Activated naive CD8-positive, alpha-beta T cell treated with anti-CD3 and anti-CD28 coated beads, Interleukin-2, amount 50 U/mL, for 24 hours (primary cell): ENCODE measurements at regions not wholly inside any gene's neighbourhood (a gene's known extent, or its start where the extent isn't known, plus 50 kb on each side); places are given as distances from the start of the nearest gene placed in this dataset.
"Not testable (repeated sequence)": the region's sequence is repeated elsewhere in the genome, so short reads cannot be mapped to it uniquely, and the experiment has no call there.

ENCODE experiments used
- ATAC-seq: fragments of 150-1000 bp; cut with Tn5 transposase; one replicate; pipeline ENCODE4 v1.10.0; 2021
- DNase-seq: peaks from one replicate; pipeline ENCODE4 v3.0.0; 2021
- H3K27ac Mint-ChIP-seq: one replicate; pipeline ENCODE4 v1.8.0; 2021; ENCODE audit warnings: mild to moderate bottlenecking, mixed read lengths
- H3K27me3 Mint-ChIP-seq: one replicate; pipeline ENCODE4 v1.8.0; 2021; ENCODE audit warnings: mixed read lengths
- H3K36me3 Mint-ChIP-seq: one replicate; pipeline ENCODE4 v1.8.0; 2021; ENCODE audit warnings: low read depth, mixed read lengths
- H3K4me1 Mint-ChIP-seq: one replicate; pipeline ENCODE4 v1.8.0; 2021; ENCODE audit warnings: mixed read lengths
- H3K4me3 Mint-ChIP-seq: one replicate; pipeline ENCODE4 v1.8.0; 2021; ENCODE audit warnings: mild to moderate bottlenecking, moderate library complexity, mixed read lengths
- H3K9me3 Mint-ChIP-seq: one replicate; pipeline ENCODE4 v1.8.0; 2021; ENCODE audit warnings: mixed read lengths

GRCh38 chr16:80091453-80091852 is 449.3 kb upstream of the DYNLRB2 start:
- DNase-seq, H3K27ac Mint-ChIP-seq, H3K4me1 Mint-ChIP-seq, H3K4me3 Mint-ChIP-seq, ATAC-seq, H3K9me3 Mint-ChIP-seq, H3K27me3 Mint-ChIP-seq, H3K36me3 Mint-ChIP-seq: not testable (repeated sequence)

GRCh38 chr16:80085606-80086005 is 455.2 kb upstream of the DYNLRB2 start:
- no peaks in the 10 kb centered on the region for H3K36me3 Mint-ChIP-seq
- H3K9me3 Mint-ChIP-seq = no peaks in the 10 kb centered on the region
- H3K4me1 Mint-ChIP-seq = no peaks in the 10 kb centered on the region
- ATAC-seq (no peak), DNase-seq (no peak)
- peaks cover 2% of the 10 kb centered on the region for H3K27me3 Mint-ChIP-seq
- H3K4me3 Mint-ChIP-seq = no peak overlapping the region
- no peak overlapping the region for H3K27ac Mint-ChIP-seq

DNA sequence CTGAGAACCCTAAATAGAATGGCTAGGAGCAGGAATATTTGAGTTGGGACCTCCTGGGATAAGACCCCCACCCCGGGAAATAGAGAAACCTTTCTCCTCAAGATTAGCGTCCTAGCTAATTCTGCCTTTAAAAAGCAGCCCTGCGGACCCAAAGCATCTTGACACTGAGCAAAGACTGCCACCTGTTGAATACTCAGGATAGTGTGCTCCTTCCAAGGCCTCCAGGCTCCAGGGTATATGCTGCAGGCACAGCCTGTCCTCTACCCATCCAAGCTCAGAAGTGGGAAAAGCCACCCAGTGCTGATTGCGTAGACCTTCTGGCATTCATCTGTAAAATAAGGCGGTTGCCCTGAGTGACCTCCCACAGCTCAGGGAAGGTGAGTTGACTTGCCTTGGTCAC is 456.2 kb upstream of the DYNLRB2 start:
- Mint-ChIP-seq H3K4me1 (no peaks in the 10 kb centered on the region), H3K27me3 (peaks cover 2% of the 10 kb centered on the region), H3K27ac (no peak overlapping the region), H3K36me3 (no peaks in the 10 kb centered on the region), H3K9me3 (no peaks in the 10 kb centered on the region), H3K4me3 (no peak overlapping the region)
- no peak for DNase-seq
- ATAC-seq = no peak

- H3K4me1 Mint-ChIP-seq = no peaks in the 10 kb centered on the region
- no peak for ATAC-seq
- no peaks in the 10 kb centered on the region for H3K36me3 Mint-ChIP-seq
- peaks cover 2% of the 10 kb centered on the region for H3K27me3 Mint-ChIP-seq
- H3K27ac Mint-ChIP-seq = no peak overlapping the region
- H3K9me3 Mint-ChIP-seq = no peaks in the 10 kb centered on the region
- DNase-seq = no peak
- H3K4me3 Mint-ChIP-seq = no peak overlapping the region
Measured at GRCh38 chr16:80084163-80084562, 456.6 kb upstream of the DYNLRB2 start.

DNA sequence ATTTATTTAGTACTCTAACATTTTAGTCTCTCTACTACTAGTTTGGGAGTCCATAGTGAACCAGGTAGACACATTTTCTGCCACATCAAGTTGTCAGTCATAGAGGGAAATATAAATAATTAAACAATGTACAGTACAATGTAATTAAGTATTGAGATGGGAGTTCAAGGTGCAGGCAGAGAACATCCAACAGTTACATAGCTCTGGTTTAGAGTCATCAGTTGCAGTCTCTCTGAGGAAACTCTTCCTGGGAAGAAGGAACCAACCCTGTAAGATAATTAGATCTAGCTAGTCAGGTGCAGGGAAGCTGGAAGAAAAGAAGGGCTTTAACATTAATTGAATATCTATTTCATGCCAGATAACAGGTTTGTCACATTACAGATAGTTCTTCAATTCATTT is 457.9 kb upstream of the DYNLRB2 start:
- Mint-ChIP-seq H3K27me3 (peaks cover 2% of the 10 kb centered on the region), H3K4me3 (no peak overlapping the region), H3K36me3 (no peaks in the 10 kb centered on the region), H3K4me1 (no peaks in the 10 kb centered on the region), H3K27ac (no peak overlapping the region), H3K9me3 (no peaks in the 10 kb centered on the region)
- DNase-seq (no peak), ATAC-seq (no peak)

- H3K27me3 Mint-ChIP-seq = peaks cover 2% of the 10 kb centered on the region
- no peaks in the 10 kb centered on the region for H3K9me3 Mint-ChIP-seq
- no peak for DNase-seq
- H3K4me1 Mint-ChIP-seq = no peaks in the 10 kb centered on the region
- H3K27ac Mint-ChIP-seq = no peak overlapping the region
- H3K36me3 Mint-ChIP-seq = no peaks in the 10 kb centered on the region
- no peak for ATAC-seq
- no peak overlapping the region for H3K4me3 Mint-ChIP-seq
Measured at GRCh38 chr16:80081846-80082245, 458.9 kb upstream of the DYNLRB2 start.

DNA sequence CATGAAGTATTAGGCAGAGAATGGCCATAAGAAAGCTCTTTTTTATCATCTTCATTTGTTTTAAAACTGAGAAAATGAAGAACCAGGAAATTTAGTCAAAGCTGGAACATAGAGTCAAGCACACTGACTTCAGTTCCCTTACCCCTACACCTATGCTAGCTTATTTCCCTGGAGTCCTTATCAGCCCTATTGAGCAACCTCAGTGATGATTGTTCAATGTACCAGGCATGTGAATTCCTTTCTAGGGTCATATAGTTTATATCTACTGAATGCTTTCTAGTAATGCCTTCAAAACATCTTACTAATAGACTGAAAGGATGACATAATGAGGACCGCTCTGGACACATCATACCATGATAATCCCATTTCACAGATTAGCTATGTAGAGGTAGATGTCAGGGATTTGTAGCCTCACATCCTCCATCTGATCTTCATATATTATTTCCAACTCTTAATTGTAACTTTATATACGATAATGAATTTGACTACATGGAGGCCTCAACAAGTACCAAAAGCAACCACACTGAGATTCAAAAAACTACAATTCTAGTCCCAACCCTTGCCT is 460.4 kb upstream of the DYNLRB2 start:
- H3K27me3 Mint-ChIP-seq = peaks cover 2% of the 10 kb centered on the region
- H3K27ac Mint-ChIP-seq = no peak overlapping the region
- H3K4me3 Mint-ChIP-seq = no peak overlapping the region
- no peaks in the 10 kb centered on the region for H3K36me3 Mint-ChIP-seq
- ATAC-seq (no peak), DNase-seq (no peak)
- H3K9me3 Mint-ChIP-seq = no peaks in the 10 kb centered on the region
- no peaks in the 10 kb centered on the region for H3K4me1 Mint-ChIP-seq

DNA sequence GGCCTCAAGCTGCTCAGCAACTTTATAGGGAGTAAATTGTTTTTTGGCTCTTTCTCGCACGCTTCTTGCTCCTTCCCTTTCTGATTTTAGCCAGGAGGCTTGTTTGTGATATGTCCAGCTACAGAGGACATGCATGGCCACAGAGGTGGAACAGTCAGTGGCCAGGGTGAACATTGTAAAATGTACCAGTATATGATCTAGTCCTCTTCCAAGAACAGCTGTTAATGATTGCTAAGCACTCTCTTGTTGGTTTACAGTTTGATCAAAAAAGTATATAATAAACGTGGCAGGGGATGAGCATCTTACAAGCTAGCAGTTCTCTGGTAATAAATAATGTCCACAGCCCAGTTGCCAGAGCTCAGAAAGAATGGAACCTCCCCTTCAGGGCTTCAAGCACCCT is 461.7 kb upstream of the DYNLRB2 start:
- H3K27ac Mint-ChIP-seq = no peak overlapping the region
- DNase-seq (no peak), ATAC-seq (no peak)
- no peaks in the 10 kb centered on the region for H3K36me3 Mint-ChIP-seq
- no peaks in the 10 kb centered on the region for H3K4me1 Mint-ChIP-seq
- H3K9me3 Mint-ChIP-seq = no peaks in the 10 kb centered on the region
- H3K27me3 Mint-ChIP-seq = peaks cover 2% of the 10 kb centered on the region
- H3K4me3 Mint-ChIP-seq = no peak overlapping the region

GRCh38 chr16:80077696-80078095 is 463.1 kb upstream of the DYNLRB2 start:
- no peak overlapping the region for H3K4me3 Mint-ChIP-seq
- no peaks in the 10 kb centered on the region for H3K27me3 Mint-ChIP-seq

GRCh38 chr16:80074329-80074728 is 466.5 kb upstream of the DYNLRB2 start:
- H3K4me3 Mint-ChIP-seq = no peak overlapping the region
- no peaks in the 10 kb centered on the region for H3K36me3 Mint-ChIP-seq
- DNase-seq (no peak), ATAC-seq (no peak)
- no peaks in the 10 kb centered on the region for H3K4me1 Mint-ChIP-seq
- no peaks in the 10 kb centered on the region for H3K9me3 Mint-ChIP-seq
- H3K27ac Mint-ChIP-seq = no peak overlapping the region
- H3K27me3 Mint-ChIP-seq = no peaks in the 10 kb centered on the region

More at GRCh38 chr16:80077696-80078095, 463.1 kb upstream of the DYNLRB2 start:
- no peaks in the 10 kb centered on the region for H3K4me1 Mint-ChIP-seq
- no peaks in the 10 kb centered on the region for H3K36me3 Mint-ChIP-seq
- ATAC-seq (no peak), DNase-seq (no peak)
- no peak overlapping the region for H3K27ac Mint-ChIP-seq
- H3K9me3 Mint-ChIP-seq = no peaks in the 10 kb centered on the region

GRCh38 chr16:80071964-80072456 is 468.8 kb upstream of the DYNLRB2 start:
- no peak for DNase-seq
- ATAC-seq = no peak
- H3K4me1 Mint-ChIP-seq = no peaks in the 10 kb centered on the region
- H3K27me3 Mint-ChIP-seq = no peaks in the 10 kb centered on the region
- no peaks in the 10 kb centered on the region for H3K9me3 Mint-ChIP-seq
- no peaks in the 10 kb centered on the region for H3K36me3 Mint-ChIP-seq
- no peak overlapping the region for H3K27ac Mint-ChIP-seq
- no peak overlapping the region for H3K4me3 Mint-ChIP-seq

DNA sequence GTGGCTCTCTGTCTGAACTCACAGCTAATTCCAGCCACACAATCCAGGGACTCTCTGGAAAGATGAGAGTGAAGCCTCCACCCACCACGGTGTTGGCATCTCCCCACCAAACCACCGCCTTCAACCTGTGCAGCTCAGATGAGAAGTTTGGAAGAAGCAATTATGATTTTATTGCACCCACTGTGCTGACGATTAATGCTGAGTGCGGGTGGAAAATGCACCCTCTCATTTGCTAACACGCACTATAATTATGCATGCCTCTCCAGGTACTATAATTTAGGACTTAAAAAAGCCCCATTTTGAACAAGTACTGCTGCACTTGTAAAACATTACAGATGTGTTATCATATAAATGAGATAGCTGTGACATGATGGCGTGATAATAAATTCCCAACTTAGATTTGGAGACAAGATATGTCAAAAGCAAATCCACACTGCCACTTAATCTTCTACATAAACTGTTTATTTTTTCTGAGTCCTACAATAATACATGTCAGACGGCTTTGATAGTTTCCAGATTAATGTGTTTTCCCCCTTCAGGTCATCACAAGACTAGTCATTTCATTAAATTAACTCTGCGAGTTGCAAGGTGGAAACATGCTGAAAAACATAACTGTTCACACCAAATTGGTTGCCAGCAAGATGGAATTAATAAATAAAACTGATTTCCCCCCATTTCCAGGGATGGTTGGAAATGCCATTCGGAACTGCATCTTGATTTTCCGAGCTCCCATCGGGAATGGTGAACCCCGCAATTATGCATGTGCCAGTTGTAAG is 466.5 kb upstream of the MAF start:
- ATAC-seq = no peak
- H3K36me3 Mint-ChIP-seq = no peaks in the 10 kb centered on the region
- H3K4me1 Mint-ChIP-seq = no peaks in the 10 kb centered on the region
- H3K27me3 Mint-ChIP-seq = no peaks in the 10 kb centered on the region
- H3K27ac Mint-ChIP-seq = no peak overlapping the region
- DNase-seq = no peak
- H3K4me3 Mint-ChIP-seq = no peak overlapping the region
- no peaks in the 10 kb centered on the region for H3K9me3 Mint-ChIP-seq

- no peak overlapping the region for H3K4me3 Mint-ChIP-seq
- DNase-seq (no peak), ATAC-seq (no peak)
- H3K9me3 Mint-ChIP-seq = no peaks in the 10 kb centered on the region
- no peaks in the 10 kb centered on the region for H3K4me1 Mint-ChIP-seq
- no peak overlapping the region for H3K27ac Mint-ChIP-seq
- peaks cover 2% of the 10 kb centered on the region for H3K27me3 Mint-ChIP-seq
- no peaks in the 10 kb centered on the region for H3K36me3 Mint-ChIP-seq
Measured at GRCh38 chr16:80065541-80065940, 465.0 kb upstream of the MAF start.

DNA sequence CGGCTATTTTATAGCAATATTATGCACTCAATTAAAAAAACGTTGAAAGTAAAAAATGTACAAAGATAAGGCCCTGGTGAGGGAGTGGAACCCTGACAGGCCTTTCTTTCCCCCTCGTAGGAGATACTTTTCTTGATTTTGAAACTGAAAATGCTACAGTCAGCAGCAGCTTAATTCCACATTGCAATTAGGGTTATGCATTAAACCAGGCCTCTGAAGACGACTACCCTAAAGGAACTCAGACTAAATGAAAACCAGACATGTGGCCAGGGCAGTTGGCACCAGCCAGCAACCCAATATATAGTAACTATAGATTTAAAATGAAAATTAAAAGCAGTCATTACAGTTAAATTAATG is 463.2 kb upstream of the MAF start:
- H3K4me1 Mint-ChIP-seq = no peaks in the 10 kb centered on the region
- no peak for DNase-seq
- H3K4me3 Mint-ChIP-seq = no peak overlapping the region
- peaks cover 2% of the 10 kb centered on the region for H3K27me3 Mint-ChIP-seq
- H3K36me3 Mint-ChIP-seq = no peaks in the 10 kb centered on the region
- H3K27ac Mint-ChIP-seq = no peak overlapping the region
- ATAC-seq = no peak
- H3K9me3 Mint-ChIP-seq = no peaks in the 10 kb centered on the region

DNA sequence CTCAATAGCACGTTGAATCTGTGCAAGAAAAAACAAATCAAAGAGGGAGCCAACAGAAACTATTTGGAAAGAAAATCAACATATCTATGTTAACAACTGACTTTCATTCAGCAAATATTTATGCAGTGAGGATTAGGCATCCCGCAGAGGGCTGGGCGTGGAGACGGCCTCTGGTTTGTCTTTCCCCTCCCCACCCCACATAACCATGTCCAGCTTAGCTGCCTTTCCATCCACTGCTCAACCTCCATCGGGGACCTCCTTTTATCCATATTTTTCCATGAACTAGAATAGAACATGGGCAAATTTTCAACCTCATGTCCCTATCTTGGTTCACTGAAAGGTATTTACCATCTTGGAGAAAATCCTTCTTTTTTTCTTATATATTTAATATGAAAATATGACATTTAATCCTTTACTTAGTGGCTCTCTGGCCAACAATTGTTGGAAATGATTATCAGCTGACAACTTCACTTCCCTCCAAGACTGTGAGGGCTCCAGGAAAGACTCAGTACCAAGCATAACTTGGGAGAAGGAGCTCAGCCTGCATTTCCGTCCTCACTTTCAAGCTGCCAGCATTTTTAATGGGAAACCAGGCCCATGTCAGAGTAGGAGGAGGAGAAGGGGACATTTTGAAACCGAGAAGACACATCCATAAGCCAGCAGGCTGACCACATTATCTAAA is 462.6 kb upstream of the MAF start:
- Mint-ChIP-seq H3K27me3 (peaks cover 2% of the 10 kb centered on the region), H3K27ac (no peak overlapping the region), H3K4me1 (no peaks in the 10 kb centered on the region), H3K9me3 (no peaks in the 10 kb centered on the region), H3K36me3 (no peaks in the 10 kb centered on the region), H3K4me3 (no peak overlapping the region)
- DNase-seq = no peak
- no peak for ATAC-seq
